Effector memory CD4-positive, alpha-beta T cell (primary cell): ENCODE measurements at regions not wholly inside any gene's neighbourhood (a gene's known extent, or its start where the extent isn't known, plus 50 kb on each side); places are given as distances from the start of the nearest gene placed in this dataset.
"Not testable (repeated sequence)": the region's sequence is repeated elsewhere in the genome, so short reads cannot be mapped to it uniquely, and the experiment has no call there.

Source experiments
- DNase-seq, 3 donors: peaks; one replicate each; pipeline ENCODE4 v3.0.0-alpha.2; 2020
- H3K27ac ChIP-seq: 2 replicates; pipeline ENCODE4 v1.7.0; 2013; ENCODE audit warnings: mild to moderate bottlenecking, low read length, moderate library complexity; ENCODE audit not compliant: insufficient read depth, poor library complexity, severe bottlenecking
- H3K27me3 ChIP-seq: replicated peaks from 2 replicates; pipeline ENCODE4 v1.7.0; 2013; ENCODE audit warnings: mild to moderate bottlenecking, low read length; ENCODE audit not compliant: insufficient read depth, control insufficient read depth, poor library complexity, severe bottlenecking
- H3K36me3 ChIP-seq: 2 replicates; pipeline ENCODE4 v1.7.0; 2013; ENCODE audit warnings: mild to moderate bottlenecking, low read length, moderate library complexity; ENCODE audit not compliant: control insufficient read depth, insufficient read depth
- H3K4me1 ChIP-seq: 2 replicates; pipeline ENCODE4 v1.7.0; 2013; ENCODE audit warnings: low read length, mild to moderate bottlenecking; ENCODE audit not compliant: control insufficient read depth, insufficient read depth, poor library complexity, severe bottlenecking
- H3K4me3 ChIP-seq: 2 replicates; pipeline ENCODE4 v1.7.0; 2013; ENCODE audit warnings: low read length, low read depth, mild to moderate bottlenecking; ENCODE audit not compliant: insufficient read depth, poor library complexity, severe bottlenecking
- H3K9me3 ChIP-seq: 2 replicates; pipeline ENCODE4 v1.7.0; 2013; ENCODE audit warnings: mild to moderate bottlenecking, low read length, moderate library complexity; ENCODE audit not compliant: control insufficient read depth

DNA sequence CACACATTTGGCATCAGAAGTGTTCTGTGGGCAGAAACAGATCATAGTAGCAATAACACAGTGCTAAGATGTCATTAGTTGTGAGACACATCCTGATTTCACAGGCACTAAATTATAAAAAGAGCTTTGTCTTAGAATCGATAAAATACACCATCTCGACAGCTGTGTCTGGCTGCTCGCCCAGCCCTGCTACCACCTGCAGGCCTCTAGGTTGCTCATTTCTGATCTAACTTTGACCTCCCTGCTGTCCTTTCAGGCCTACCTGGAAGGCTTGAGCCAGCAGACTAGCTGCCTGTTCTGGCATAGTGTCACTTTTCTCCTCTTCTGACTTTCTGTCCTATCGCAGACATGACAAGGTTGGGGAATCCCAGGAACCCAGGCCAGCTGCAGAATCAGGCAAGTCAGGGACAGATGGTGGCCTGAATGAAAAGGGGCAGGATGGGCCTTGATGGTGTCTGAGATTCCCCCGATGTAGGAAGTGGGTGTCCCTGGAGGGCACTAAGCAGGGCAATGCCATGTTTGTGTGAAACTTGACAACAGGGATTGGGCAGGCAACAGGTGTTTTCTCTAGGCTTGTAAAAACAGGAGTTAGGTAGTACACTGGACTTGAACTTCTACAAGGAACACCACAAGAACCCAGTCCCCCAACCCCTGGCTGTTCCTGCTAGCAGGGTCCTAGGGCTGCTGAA lies 66.6 kb upstream of the RHOU start:
- H3K27ac ChIP-seq: no peak overlapping the region
- H3K9me3 ChIP-seq: no peaks in the 10 kb centered on the region
- H3K27me3 ChIP-seq: no peaks in the 10 kb centered on the region
- H3K4me3 ChIP-seq: no peak overlapping the region
- no peaks in the 10 kb centered on the region for H3K4me1 ChIP-seq
- no peak for DNase-seq
- H3K36me3 ChIP-seq: no peaks in the 10 kb centered on the region

DNA sequence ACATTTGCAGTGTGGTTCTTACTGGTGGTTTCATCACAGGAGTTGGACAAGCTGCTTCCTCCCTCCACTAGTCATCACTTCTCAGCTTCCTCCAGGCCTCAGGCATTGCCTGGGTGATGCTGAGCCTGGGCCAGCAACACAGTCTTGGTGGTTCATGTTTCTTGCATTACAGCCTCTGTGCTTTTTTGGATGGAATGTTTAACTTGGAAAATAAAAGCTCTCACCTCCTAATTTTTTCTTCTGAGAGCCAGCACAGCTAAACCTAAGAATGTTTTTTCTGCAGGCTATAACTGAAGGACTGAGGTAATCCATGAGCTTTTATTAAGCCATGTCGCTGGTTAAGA lies 66.1 kb upstream of the RHOU start:
- no peaks in the 10 kb centered on the region for H3K9me3 ChIP-seq
- no peaks in the 10 kb centered on the region for H3K27me3 ChIP-seq
- DNase-seq: no peak
- no peak overlapping the region for H3K27ac ChIP-seq
- H3K36me3 ChIP-seq: no peaks in the 10 kb centered on the region
- no peak overlapping the region for H3K4me3 ChIP-seq
- no peaks in the 10 kb centered on the region for H3K4me1 ChIP-seq

GRCh38 chr1:228681076-228681565 lies 54.2 kb upstream of the RHOU start:
- not testable (repeated sequence) for DNase-seq, H3K27me3 ChIP-seq, H3K4me3 ChIP-seq, H3K4me1 ChIP-seq, H3K36me3 ChIP-seq, H3K9me3 ChIP-seq, H3K27ac ChIP-seq

DNA sequence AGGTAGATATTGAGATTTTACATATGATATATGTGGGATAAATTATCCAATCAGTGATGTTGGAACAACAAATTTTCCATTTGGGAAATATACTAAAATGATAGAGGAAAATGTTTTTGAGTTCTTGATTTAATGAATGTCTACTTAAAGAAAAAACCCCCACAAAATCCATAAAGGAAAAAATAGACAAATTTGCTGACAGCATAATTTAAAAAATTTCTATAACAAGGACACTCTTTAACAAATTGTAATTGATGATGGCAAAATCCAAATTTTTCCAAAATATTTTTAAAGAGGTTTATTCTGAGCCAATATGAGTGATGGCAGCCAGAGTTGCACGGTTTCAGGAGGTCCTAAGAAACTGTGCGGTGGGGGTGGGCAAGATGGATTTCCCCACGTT lies 51.9 kb upstream of the RHOU start:
- no peak for DNase-seq
- Histone ChIP-seq H3K36me3 (no peaks in the 10 kb centered on the region), H3K4me1 (no peaks in the 10 kb centered on the region), H3K27ac (no peak overlapping the region), H3K4me3 (no peak overlapping the region), H3K27me3 (no peaks in the 10 kb centered on the region), H3K9me3 (no peaks in the 10 kb centered on the region)

DNA sequence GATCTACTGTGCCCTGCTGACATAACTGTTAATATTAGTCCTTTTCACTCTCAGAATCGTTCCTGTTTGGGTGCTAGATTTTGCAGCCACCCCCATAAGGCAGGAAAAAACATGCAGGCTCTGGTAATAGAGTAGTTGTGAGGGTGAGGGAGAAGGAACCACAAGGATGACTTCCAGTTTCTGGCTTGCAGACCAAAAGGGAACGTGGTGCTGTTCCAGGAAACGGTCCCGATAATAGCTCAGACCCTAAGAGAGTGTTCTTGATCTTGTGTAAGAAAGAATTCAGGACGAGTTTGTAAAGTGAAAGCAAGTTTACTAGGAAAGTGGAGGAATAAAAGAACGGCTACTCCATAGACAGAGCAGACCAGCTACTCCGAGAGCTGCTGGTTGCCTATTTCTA lies 50.7 kb upstream of the RHOU start:
- no peak for DNase-seq
- H3K9me3 ChIP-seq: no peaks in the 10 kb centered on the region
- no peak overlapping the region for H3K27ac ChIP-seq
- no peaks in the 10 kb centered on the region for H3K4me1 ChIP-seq
- H3K36me3 ChIP-seq: no peaks in the 10 kb centered on the region
- H3K27me3 ChIP-seq: no peaks in the 10 kb centered on the region
- no peak overlapping the region for H3K4me3 ChIP-seq

- H3K4me1 ChIP-seq: no peaks in the 10 kb centered on the region
- H3K27ac ChIP-seq: no peak overlapping the region
- H3K27me3 ChIP-seq: no peaks in the 10 kb centered on the region
- H3K9me3 ChIP-seq: no peaks in the 10 kb centered on the region
- H3K36me3 ChIP-seq: no peaks in the 10 kb centered on the region
- no peak overlapping the region for H3K4me3 ChIP-seq
- no peak for DNase-seq
Observed at GRCh38 chr1:228685081-228685660, 50.1 kb upstream of the RHOU start.
